ENCODE measurements at regions not wholly inside any gene's neighbourhood (a gene's known extent, or its start where the extent isn't known, plus 50 kb on each side); places are given as distances from the start of the nearest gene placed in this dataset.
"Not testable (repeated sequence)": the region's sequence is repeated elsewhere in the genome, so short reads cannot be mapped to it uniquely, and the experiment has no call there.

- no peak overlapping the region for H3K4me3 ChIP-seq (ENCODE audit: low read depth, low read length)
- no peaks in the 10 kb centered on the region for H3K36me3 ChIP-seq
- TF ChIP-seq CTCF (IDR thresholded peaks at IDR 0.05; ENCODE audit: low read depth, low read length), result no peak
- DNase-seq, result no peak
- H3K9me3 ChIP-seq, result no peaks in the 10 kb centered on the region; the same call in 1 of the 2 replicates
- H3K4me1 ChIP-seq, result no peaks in the 10 kb centered on the region
- H3K27me3 ChIP-seq, result no peaks in the 10 kb centered on the region
These were observed 217.6 kb upstream of the DMRTA1 start for GRCh38 chr9:22229069-22229468.

GRCh38 chr9:22231309-22231708 lies 215.3 kb upstream of the DMRTA1 start:
- H3K4me3 ChIP-seq (ENCODE audit: low read depth, low read length); H3K27me3 ChIP-seq; H3K36me3 ChIP-seq; DNase-seq; H3K9me3 ChIP-seq; H3K4me1 ChIP-seq: not testable (repeated sequence)

GRCh38 chr9:22232971-22233370 lies 213.7 kb upstream of the DMRTA1 start:
- Histone ChIP-seq H3K4me3 (ENCODE audit: low read depth, low read length) (no peak overlapping the region), H3K36me3 (no peaks in the 10 kb centered on the region), H3K27me3 (no peaks in the 10 kb centered on the region), H3K4me1 (no peaks in the 10 kb centered on the region), H3K9me3 (no peaks in the 10 kb centered on the region)
- no peak for TF ChIP-seq CTCF (IDR thresholded peaks at IDR 0.05; ENCODE audit: low read depth, low read length)
- DNase-seq, result no peak

GRCh38 chr9:22237497-22238363 lies 208.9 kb upstream of the DMRTA1 start:
- no peaks in the 10 kb centered on the region for H3K4me1 ChIP-seq
- no peak for TF ChIP-seq CTCF (IDR thresholded peaks at IDR 0.05; ENCODE audit: low read depth, low read length)
- H3K36me3 ChIP-seq, result no peaks in the 10 kb centered on the region
- DNase-seq, result no peak
- H3K4me3 ChIP-seq (ENCODE audit: low read depth, low read length), result no peak overlapping the region
- H3K27me3 ChIP-seq, result no peaks in the 10 kb centered on the region
- no peaks in the 10 kb centered on the region for H3K9me3 ChIP-seq

- H3K27me3 ChIP-seq, result no peaks in the 10 kb centered on the region
- no peaks in the 10 kb centered on the region for H3K9me3 ChIP-seq
- H3K4me1 ChIP-seq, result no peaks in the 10 kb centered on the region
- no peaks in the 10 kb centered on the region for H3K36me3 ChIP-seq
- DNase-seq, result no peak
- TF ChIP-seq CTCF (IDR thresholded peaks at IDR 0.05; ENCODE audit: low read depth, low read length), result peak; percentile 56
- no peak overlapping the region for H3K4me3 ChIP-seq (ENCODE audit: low read depth, low read length)
These were observed 207.6 kb upstream of the DMRTA1 start for GRCh38 chr9:22238809-22239684.

- no peak for DNase-seq
- no peak overlapping the region for H3K4me3 ChIP-seq (ENCODE audit: low read depth, low read length)
- TF ChIP-seq CTCF (IDR thresholded peaks at IDR 0.05; ENCODE audit: low read depth, low read length), result no peak
These were observed 206.0 kb upstream of the DMRTA1 start for GRCh38 chr9:22240619-22241018.

More at GRCh38 chr9:22240619-22241018, 206.0 kb upstream of the DMRTA1 start:
- no peaks in the 10 kb centered on the region for H3K27me3 ChIP-seq
- H3K36me3 ChIP-seq, result no peaks in the 10 kb centered on the region
- no peaks in the 10 kb centered on the region for H3K4me1 ChIP-seq
- no peaks in the 10 kb centered on the region for H3K9me3 ChIP-seq

Measured in BE2C (cell line).